Tibial nerve (tissue), 4 donors: ENCODE measurements at regions not wholly inside any gene's neighbourhood (a gene's known extent, or its start where the extent isn't known, plus 50 kb on each side); places are given as distances from the start of the nearest gene placed in this dataset.

Experiments
- DNase-seq, 2 donors: peaks; one replicate each; pipeline ENCODE4 v3.0.0-alpha.2; 2019; ENCODE audit warnings: low spot score in 2 of 2
- H3K27ac ChIP-seq, 4 donors: fragments of 200-600 bp; sonication (generic) in 3 of 4; one replicate each; pipeline ENCODE4 v1.5.1; 2017 to 2019; ENCODE audit warnings: mild to moderate bottlenecking in 1 of 4
- H3K27me3 ChIP-seq, 2 donors: fragments of 200-600 bp; sonication (generic) in 1 of 2; one replicate each; pipeline versions ENCODE4 v1.5.1 to v1.6.0; 2017 to 2019
- H3K36me3 ChIP-seq, 3 donors: fragments of 200-600 bp; sonication (generic); one replicate each; pipeline ENCODE4 v1.5.1; 2018 to 2019
- H3K4me1 ChIP-seq, 4 donors: fragments of 200-600 bp; sonication (generic) in 3 of 4; one replicate each; pipeline ENCODE4 v1.5.1; 2017 to 2019
- H3K4me3 ChIP-seq, 4 donors: fragments of 200-600 bp; sonication (generic) in 3 of 4; one replicate each; pipeline ENCODE4 v1.5.1; 2017 to 2019; ENCODE audit warnings: mild to moderate bottlenecking in 1 of 4, moderate library complexity in 1 of 4
- H3K9me3 ChIP-seq, 4 donors: fragments of 200-600 bp; sonication (generic) in 3 of 4; one replicate each; pipeline ENCODE4 v1.5.1; 2017 to 2019
- CTCF ChIP-seq, 5 experiments: fragments of 200-600 bp in 3 of 5; fragments of 450-650 bp in 2 of 5; sonication (generic) in 3 of 5; IDR thresholded peaks; one replicate each; pipeline ENCODE4 v1.5.1; 2016 to 2019; ENCODE audit warnings: antibody characterized with exemption in 5 of 5, mild to moderate bottlenecking in 3 of 5, moderate library complexity in 2 of 5
- EP300 ChIP-seq, 2 donors: sonication (generic); formaldehyde crosslinking; IDR thresholded peaks; one replicate each; pipeline ENCODE4 v1.6.1; 2017; ENCODE audit warnings: antibody characterized with exemption in 2 of 2, mild to moderate bottlenecking in 1 of 2
- POLR2A ChIP-seq, 2 donors: fragments of 450-650 bp; IDR thresholded peaks; one replicate each; pipeline ENCODE4 v1.6.1; 2017; ENCODE audit warnings: antibody characterized with exemption in 2 of 2, mild to moderate bottlenecking in 2 of 2, moderate library complexity in 2 of 2
- WGBS, 2 donors: methylation state at CpG; one replicate each; pipeline ENCODE4 v1.1.5; 2018; 5-methylcytosine and 5-hydroxymethylcytosine counted together

- Histone ChIP-seq H3K27ac (no peak overlapping the region), H3K9me3 (no peaks in the 10 kb centered on the region), H3K4me1 (peaks cover 0 to 34% (median 7%) of the 10 kb centered on the region in 4 donors), H3K27me3 (no peaks in the 10 kb centered on the region), H3K36me3 (no peaks in the 10 kb centered on the region), H3K4me3 (no peak overlapping the region)
- no peak for DNase-seq
- 89 to 93% methylated on average over 5 of the region's 5 CpGs for WGBS, 2 donors
- TF ChIP-seq EP300 (IDR thresholded peaks at IDR 0.05) (no peak), CTCF (IDR thresholded peaks at IDR 0.05) (no peak), POLR2A (IDR thresholded peaks at IDR 0.05) (no peak)
Measured at GRCh38 chr3:8368598-8368997, 133.0 kb upstream of the LMCD1 start.

GRCh38 chr3:8369638-8370037, 132.0 kb upstream of the LMCD1 start:
- peaks cover 0 to 34% (median 7%) of the 10 kb centered on the region in 4 donors for H3K4me1 ChIP-seq
- WGBS, 2 donors: 62% methylated on average over 1 of the region's 1 CpG

GRCh38 chr3:8371085-8371551, 130.5 kb upstream of the LMCD1 start:
- 25 to 39% methylated on average over 2 of the region's 2 CpGs for WGBS, 2 donors
- H3K4me3 ChIP-seq: no peak overlapping the region
- H3K27ac ChIP-seq: peak overlapping the region in 1 of 4 donors; percentile 42
- DNase-seq: no peak
- no peaks in the 10 kb centered on the region for H3K36me3 ChIP-seq
- no peaks in the 10 kb centered on the region for H3K27me3 ChIP-seq
- peaks cover 0 to 24% (median 7%) of the 10 kb centered on the region in 4 donors for H3K4me1 ChIP-seq
- no peak for TF ChIP-seq CTCF (IDR thresholded peaks at IDR 0.05)
- no peak for TF ChIP-seq EP300 (IDR thresholded peaks at IDR 0.05)
- TF ChIP-seq POLR2A (IDR thresholded peaks at IDR 0.05): no peak
- peaks cover 0 to under 1% (median 0%) of the 10 kb centered on the region in 4 donors for H3K9me3 ChIP-seq

More at GRCh38 chr3:8369638-8370037, 132.0 kb upstream of the LMCD1 start:
- Histone ChIP-seq H3K4me3 (no peak overlapping the region), H3K27me3 (no peaks in the 10 kb centered on the region), H3K36me3 (no peaks in the 10 kb centered on the region), H3K27ac (no peak overlapping the region), H3K9me3 (no peaks in the 10 kb centered on the region)
- no peak for DNase-seq
- TF ChIP-seq POLR2A (IDR thresholded peaks at IDR 0.05) (no peak), CTCF (IDR thresholded peaks at IDR 0.05) (no peak), EP300 (IDR thresholded peaks at IDR 0.05) (no peak)

GRCh38 chr3:8371960-8372463, 129.6 kb upstream of the LMCD1 start:
- Histone ChIP-seq H3K27ac (no peak overlapping the region), H3K27me3 (no peaks in the 10 kb centered on the region), H3K36me3 (no peaks in the 10 kb centered on the region), H3K4me1 (peaks cover 0 to 19% (median 4%) of the 10 kb centered on the region in 4 donors), H3K4me3 (no peak overlapping the region), H3K9me3 (peaks cover 0 to 9% (median 0%) of the 10 kb centered on the region in 4 donors)
- DNase-seq: no peak
- TF ChIP-seq POLR2A (IDR thresholded peaks at IDR 0.05) (no peak), EP300 (IDR thresholded peaks at IDR 0.05) (no peak), CTCF (IDR thresholded peaks at IDR 0.05) (no peak)
- 58 to 59% methylated on average over 7 of the region's 7 CpGs for WGBS, 2 donors

- Histone ChIP-seq H3K27me3 (no peaks in the 10 kb centered on the region), H3K36me3 (peaks cover 0 to 4% (median 0%) of the 10 kb centered on the region in 3 donors), H3K9me3 (peaks cover 0 to 8% (median 0%) of the 10 kb centered on the region in 4 donors), H3K4me3 (no peak overlapping the region), H3K4me1 (no peaks in the 10 kb centered on the region), H3K27ac (no peak overlapping the region)
- DNase-seq: no peak
- no peak for TF ChIP-seq CTCF (IDR thresholded peaks at IDR 0.05)
- TF ChIP-seq EP300 (IDR thresholded peaks at IDR 0.05): no peak
- no peak for TF ChIP-seq POLR2A (IDR thresholded peaks at IDR 0.05)
- WGBS, 2 donors: 80 to 86% methylated on average over 5 of the region's 5 CpGs
Measured at GRCh38 chr3:8380904-8381704, 120.5 kb upstream of the LMCD1 start.
